GM12892 (cell line): ENCODE measurements at regions not wholly inside any gene's neighbourhood (a gene's known extent, or its start where the extent isn't known, plus 50 kb on each side); places are given as distances from the start of the nearest gene placed in this dataset.

Experiments
- POLR2A ChIP-seq: IDR thresholded peaks from 2 replicates; pipeline ENCODE4 v1.6.1; 2011; ENCODE audit warnings: low read depth, low read length, control low read depth
- POLR2AphosphoS5 ChIP-seq: IDR thresholded peaks from 2 replicates; pipeline ENCODE4 v1.6.1; 2011; ENCODE audit warnings: low read depth, low read length, control low read depth
- TAF1 ChIP-seq: IDR thresholded peaks from 2 replicates; pipeline ENCODE4 v1.6.1; 2011; ENCODE audit warnings: low read depth, mild to moderate bottlenecking, control low read depth, low read length, borderline replicate concordance

GRCh38 chr9:120078112-120078511, 501.9 kb downstream of the CDK5RAP2 start:
- TF ChIP-seq POLR2A: no peak
- TF ChIP-seq TAF1: no peak
- no peak for TF ChIP-seq POLR2AphosphoS5
